ENCODE measurements at regions not wholly inside any gene's neighbourhood (a gene's known extent, or its start where the extent isn't known, plus 50 kb on each side); places are given as distances from the start of the nearest gene placed in this dataset.

GRCh38 chrX:122246937-122247336 is 937.1 kb upstream of the GRIA3 start:
- no peak for TF ChIP-seq SPI1 (IDR thresholded peaks at IDR 0.05; ENCODE audit: borderline replicate concordance, low read depth, low read length)
- TF ChIP-seq IRF2 (CRISPR knock-in tag; IDR thresholded peaks at IDR 0.05): no peak
- no peak for TF ChIP-seq MAFK (IDR thresholded peaks at IDR 0.05; ENCODE audit: low read length)
- TF ChIP-seq SIN3A (IDR thresholded peaks at IDR 0.05; ENCODE audit: borderline replicate concordance in 2 of 2, control insufficient read depth in 1 of 2, low read depth in 2 of 2, low read length in 2 of 2): no peak
- no peak for TF ChIP-seq TEAD4 (IDR thresholded peaks at IDR 0.05; ENCODE audit: low read length)
- TF ChIP-seq TEAD4 (CRISPR knock-in tag; IDR thresholded peaks at IDR 0.05; ENCODE audit: borderline replicate concordance): no peak
- no peak for TF ChIP-seq ZNF79 (CRISPR knock-in tag; IDR thresholded peaks at IDR 0.05; ENCODE audit: low read depth)
- no peak for TF ChIP-seq ZBTB11 (CRISPR knock-in tag; IDR thresholded peaks at IDR 0.05)
- TF ChIP-seq TBL1XR1 (IDR thresholded peaks at IDR 0.05; ENCODE audit: low read length in 2 of 2): no peak
- no peak for TF ChIP-seq MEIS2 (IDR thresholded peaks at IDR 0.05; ENCODE audit: partially characterized antibody)
- TF ChIP-seq ZNF583 (CRISPR knock-in tag; IDR thresholded peaks at IDR 0.05): no peak

All from K562 (cell line).